H1 (cell line): ENCODE measurements at regions not wholly inside any gene's neighbourhood (a gene's known extent, or its start where the extent isn't known, plus 50 kb on each side); places are given as distances from the start of the nearest gene placed in this dataset.

Experiments
- CTCF ChIA-PET: fragments of 300-600 bp; sonication (Branson Sonifier 250); formaldehyde crosslinking; loops from one replicate; lab custom pipeline; 2021; ENCODE audit not compliant: partially characterized antibody; lab: Charles Lee
- POLR2A ChIA-PET: fragments of 300-600 bp; sonication (Branson Sonifier 250); formaldehyde crosslinking; loops from one replicate; lab custom pipeline; 2021; ENCODE audit warnings: inconsistent platforms; ENCODE audit not compliant: partially characterized antibody; lab: Charles Lee
- DNase-seq, 2 experiments: peaks; one replicate each; pipeline versions ENCODE4 v3.0.0 to v3.0.0-alpha.2; 2010 to 2022; ENCODE audit warnings: low spot score in 2 of 2, low read depth in 1 of 2, mixed read lengths in 1 of 2
- FAIRE-seq: peaks from 2 replicates; lab custom pipeline; 2011; peaks lifted over from hg19 to GRCh38; lab: Jason Lieb, UNC
- H2AFZ ChIP-seq: 2 replicates; pipeline ENCODE4 v1.8.1; 2012; ENCODE audit warnings: low read length, inconsistent platforms
- H2AK5ac ChIP-seq: 2 replicates; pipeline ENCODE4 v1.6.1; 2013; ENCODE audit warnings: low read depth, low read length
- H2BK120ac ChIP-seq: replicated peaks from 2 replicates; pipeline ENCODE3; 2013; ENCODE audit warnings: low read depth, low read length, inconsistent platforms
- H2BK12ac ChIP-seq: 2 replicates; pipeline ENCODE4 v1.6.1; 2013; ENCODE audit warnings: low read depth, low read length
- H2BK15ac ChIP-seq: 2 replicates; pipeline ENCODE4 v1.6.1; 2013; ENCODE audit warnings: low read length
- H2BK20ac ChIP-seq: 2 replicates; pipeline ENCODE4 v1.6.1; 2013; ENCODE audit warnings: low read length
- H2BK5ac ChIP-seq: 2 replicates; pipeline ENCODE4 v1.6.1; 2013; ENCODE audit warnings: low read depth, low read length
- H3K14ac ChIP-seq: 2 replicates; pipeline ENCODE4 v1.6.1; 2013; ENCODE audit warnings: inconsistent platforms; ENCODE audit not compliant: insufficient read length
- H3K18ac ChIP-seq: 2 replicates; pipeline ENCODE4 v1.6.1; 2013; ENCODE audit warnings: low read length; ENCODE audit errors: extremely low read depth
- H3K23ac ChIP-seq: 2 replicates; pipeline ENCODE4 v1.6.1; 2013; ENCODE audit warnings: inconsistent platforms; ENCODE audit not compliant: insufficient read length
- H3K23me2 ChIP-seq: 2 replicates; pipeline ENCODE4 v1.6.1; 2013; ENCODE audit warnings: low read depth, low read length
- H3K27ac ChIP-seq: 2 replicates; pipeline ENCODE4 v1.6.1; 2011; ENCODE audit warnings: low read depth, low read length, inconsistent platforms
- H3K27me3 ChIP-seq, 4 experiments: replicated peaks in 1 of 4; 1 replicate in 1 of 4; 2 replicates in 3 of 4; pipeline versions ENCODE4 v1.6.1 to v1.8.1; 2011 to 2013; ENCODE audit warnings: low read length in 3 of 4, mild to moderate bottlenecking in 3 of 4, inconsistent platforms in 2 of 4, mixed read lengths in 2 of 4, moderate library complexity in 1 of 4; ENCODE audit not compliant: control insufficient read depth in 3 of 4, insufficient read depth in 3 of 4; ENCODE audit errors: extremely low read depth in 1 of 4
- H3K36me3 ChIP-seq, 4 experiments: 2 replicates each; pipeline versions ENCODE4 v1.6.1 to v1.8.1; 2011 to 2013; ENCODE audit warnings: mild to moderate bottlenecking in 4 of 4, low read length in 3 of 4, moderate library complexity in 2 of 4, control low read depth in 1 of 4, inconsistent platforms in 1 of 4; ENCODE audit not compliant: insufficient read depth in 4 of 4, control insufficient read depth in 2 of 4
- H3K4ac ChIP-seq: replicated peaks from 2 replicates; pipeline ENCODE3; 2013; ENCODE audit warnings: low read length, low read depth, mixed read lengths, inconsistent platforms; ENCODE audit not compliant: insufficient read length
- H3K4me1 ChIP-seq, 4 experiments: replicated peaks in 1 of 4; 1 replicate in 1 of 4; 2 replicates in 3 of 4; pipeline versions ENCODE4 v1.6.1 to v1.8.1; 2011 to 2013; ENCODE audit warnings: low read length in 3 of 4, inconsistent platforms in 2 of 4, mixed read lengths in 1 of 4; ENCODE audit not compliant: insufficient read depth in 4 of 4, control insufficient read depth in 3 of 4
- H3K4me2 ChIP-seq, 2 experiments: 2 replicates each; pipeline versions ENCODE4 v1.6.1 to v1.8.1; 2011 to 2013; ENCODE audit warnings: low read depth in 2 of 2, low read length in 2 of 2, control low read depth in 1 of 2, inconsistent platforms in 1 of 2, mild to moderate bottlenecking in 1 of 2; ENCODE audit not compliant: insufficient read depth in 1 of 2
- H3K4me3 ChIP-seq, 4 experiments: fragments of 200-600, 300-600 bp in 1 of 4; sonication (generic), shearing (Covaris generic), sonication (Bioruptor Twin) in 1 of 4; 2 replicates each; pipeline versions ENCODE4 v1.5.1 to v1.8.1; 2011 to 2016; ENCODE audit warnings: low read length in 4 of 4, low read depth in 3 of 4, control low read depth in 2 of 4, inconsistent platforms in 2 of 4, mild to moderate bottlenecking in 2 of 4, mixed read lengths in 1 of 4, moderate library complexity in 1 of 4; ENCODE audit not compliant: insufficient read depth in 2 of 4; ENCODE audit errors: extremely low read depth in 1 of 4
- H3K56ac ChIP-seq: replicated peaks from 2 replicates; pipeline ENCODE3; 2013; ENCODE audit warnings: low read depth, mild to moderate bottlenecking, mixed read lengths, low read length, inconsistent platforms; ENCODE audit not compliant: insufficient read length
- H3K79me1 ChIP-seq: 2 replicates; pipeline ENCODE4 v1.6.1; 2013; ENCODE audit warnings: low read depth, low read length, control low read depth
- H3K79me2 ChIP-seq, 2 experiments: 2 replicates each; pipeline versions ENCODE4 v1.6.1 to v1.8.1; 2012 to 2013; ENCODE audit warnings: low read length in 2 of 2, mild to moderate bottlenecking in 2 of 2, inconsistent platforms in 1 of 2; ENCODE audit not compliant: insufficient read depth in 2 of 2, control insufficient read depth in 1 of 2
- H3K9ac ChIP-seq, 4 experiments: replicated peaks in 1 of 4; 1 replicate in 1 of 4; 2 replicates in 3 of 4; pipeline versions ENCODE4 v1.6.1 to v1.8.1; 2011 to 2013; ENCODE audit warnings: low read depth in 3 of 4, low read length in 3 of 4, control low read depth in 2 of 4, mild to moderate bottlenecking in 2 of 4, moderate library complexity in 2 of 4, inconsistent platforms in 1 of 4; ENCODE audit errors: extremely low read depth in 1 of 4
- H3K9me3 ChIP-seq, 2 experiments: 2 replicates each; pipeline versions ENCODE4 v1.6.1 to v1.8.1; 2012 to 2013; ENCODE audit warnings: mild to moderate bottlenecking in 2 of 2, moderate library complexity in 2 of 2, control low read depth in 1 of 2, inconsistent platforms in 1 of 2, low read depth in 1 of 2, low read length in 1 of 2, mixed read lengths in 1 of 2; ENCODE audit not compliant: insufficient read depth in 2 of 2
- H4K20me1 ChIP-seq, 2 experiments: replicated peaks in 1 of 2; 2 replicates each; pipeline versions ENCODE3 to v1.8.1; 2011 to 2013; ENCODE audit warnings: inconsistent platforms in 2 of 2, low read length in 2 of 2, mild to moderate bottlenecking in 1 of 2; ENCODE audit not compliant: insufficient read depth in 2 of 2, control insufficient read depth in 1 of 2
- H4K5ac ChIP-seq: 2 replicates; pipeline ENCODE4 v1.6.1; 2013; ENCODE audit warnings: low read length, low read depth, mixed read lengths, inconsistent platforms; ENCODE audit not compliant: insufficient read length
- H4K8ac ChIP-seq: 2 replicates; pipeline ENCODE4 v1.8.0; 2013; ENCODE audit warnings: mild to moderate bottlenecking, moderate library complexity, low read length, inconsistent platforms; ENCODE audit not compliant: insufficient read depth; ENCODE audit errors: extremely low read depth
- H4K91ac ChIP-seq: replicated peaks from 2 replicates; pipeline ENCODE3; 2013; ENCODE audit warnings: low read length, mixed read lengths, inconsistent platforms; ENCODE audit not compliant: insufficient read length
- RNF2 ChIP-seq: fragments of 200-900, 300-1000 bp; sonication (generic); IDR thresholded peaks from 2 replicates; pipeline ENCODE4 v1.7.1; 2016; ENCODE audit warnings: borderline replicate concordance, low read depth, mild to moderate bottlenecking, antibody characterized with exemption, low read length; ENCODE audit not compliant: poor library complexity, severe bottlenecking; ENCODE audit errors: missing control alignments
- RXRA ChIP-seq: IDR thresholded peaks from 2 replicates; pipeline ENCODE4 v1.6.1; 2011; ENCODE audit warnings: low read depth, mild to moderate bottlenecking, low read length, moderate library complexity; ENCODE audit not compliant: insufficient read depth
- WGBS, 2 experiments: shearing (Covaris generic) in 1 of 2; methylation state at CpG; one replicate each; pipeline versions ENCODE4 v1.1.6 to v1.1.7; 2013 to 2015; ENCODE audit warnings: low lambda C conversion rate in 2 of 2, mixed read lengths in 2 of 2, inconsistent platforms in 1 of 2, low coverage in 1 of 2, missing lambda C conversion rate in 1 of 2; ENCODE audit not compliant: insufficient replicate concordance in 2 of 2, insufficient coverage in 1 of 2, insufficient read length in 1 of 2; ENCODE audit errors: extremely low coverage in 1 of 2, missing lambda C conversion rate in 1 of 2; 5-methylcytosine and 5-hydroxymethylcytosine counted together

DNA sequence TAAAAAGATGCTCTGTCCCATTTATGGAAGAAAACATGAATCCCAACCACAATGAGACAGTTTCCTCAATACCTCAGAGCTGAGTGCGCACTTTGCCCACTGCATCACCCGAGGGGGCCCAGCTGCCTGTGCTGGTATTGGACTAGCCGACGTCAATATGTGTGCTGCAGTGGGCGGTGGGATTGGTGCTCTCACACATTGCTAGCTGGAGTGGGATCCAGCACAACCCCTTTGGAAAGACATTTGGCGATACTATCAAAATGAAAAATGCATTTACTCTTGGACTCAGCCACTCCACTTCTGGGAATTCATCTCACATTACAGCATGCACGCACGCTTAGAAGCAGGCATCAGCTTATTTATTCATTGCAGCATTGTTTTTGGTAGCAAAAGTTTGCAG lies 289.2 kb upstream of the FOXF1 start:
- CTCF ChIA-PET = interaction anchor here (0.7 to 2.2 kb wide), 2 partner anchors 31 to 233 kb away, joined by 3 to 8 read pairs; no protein-coding TSS in a partner anchor
- no peak for TF ChIP-seq RNF2
- no peak for TF ChIP-seq RXRA

More for the DNA sequence above, 289.2 kb upstream of the FOXF1 start:
- Histone ChIP-seq H3K4me2 (no peak overlapping the region), H2BK5ac (no peak overlapping the region), H3K79me2 (no peaks in the 10 kb centered on the region), H4K8ac (no peak overlapping the region), H3K9ac (no peak overlapping the region), H3K23ac (no peak overlapping the region), H4K91ac (no peak overlapping the region), H3K56ac (no peak overlapping the region), H3K27me3 (no peaks in the 10 kb centered on the region; a peak in 1 of 7 replicates), H3K18ac (no peak overlapping the region), H3K36me3 (no peaks in the 10 kb centered on the region), H3K79me1 (no peaks in the 10 kb centered on the region), H3K27ac (no peak overlapping the region), H3K4me1 (no peaks in the 10 kb centered on the region; a peak in 1 of 7 replicates), H2AFZ (no peak overlapping the region), H2BK15ac (no peak overlapping the region), H2BK120ac (no peak overlapping the region), H2BK20ac (no peak overlapping the region), H3K23me2 (peaks cover 7% of the 10 kb centered on the region; the same call in 1 of the 2 replicates), H4K20me1 (no peaks in the 10 kb centered on the region), H3K4me3 (no peak overlapping the region), H3K9me3 (no peaks in the 10 kb centered on the region), H2BK12ac (no peak overlapping the region), H4K5ac (no peak overlapping the region), H2AK5ac (no peak overlapping the region), H3K14ac (no peak overlapping the region), H3K4ac (no peak overlapping the region)
- no peak for FAIRE-seq
- whole genome bisulfite sequencing, 2 experiments = 92% methylated on average over 8 of the region's 8 CpGs; no CpG with 5 or more reads in 1 of the 2 experiments
- no peak for DNase-seq
- POLR2A ChIA-PET = interaction anchor here (0.6 kb wide), 1 partner anchor 201 kb away, joined by 3 read pairs; no protein-coding TSS in a partner anchor
